ENCODE measurements at regions not wholly inside any gene's neighbourhood (a gene's known extent, or its start where the extent isn't known, plus 50 kb on each side); places are given as distances from the start of the nearest gene placed in this dataset.

- H3K4me1 ChIP-seq (ENCODE audit: control insufficient read depth in 2 of 2, insufficient read depth in 2 of 2, low read length in 2 of 2), result no peaks in the 10 kb centered on the region
- H3K27ac ChIP-seq (ENCODE audit: low read depth in 1 of 2, low read length in 1 of 2), result no peak overlapping the region
- no peaks in the 10 kb centered on the region for H3K27me3 ChIP-seq (ENCODE audit: control insufficient read depth in 2 of 2, insufficient read depth in 1 of 2, low read length in 1 of 2)
- WGBS, result 91% methylated on average over 4 of the region's 4 CpGs
- H3K9me3 ChIP-seq (ENCODE audit: control insufficient read depth in 2 of 2, insufficient read depth in 1 of 2, low read length in 1 of 2), result peaks cover 0 to 4% of the 10 kb centered on the region in 2 donors
- H3K36me3 ChIP-seq (ENCODE audit: control insufficient read depth in 2 of 2, insufficient read depth in 2 of 2, low read length in 1 of 2), result no peaks in the 10 kb centered on the region
- no peak overlapping the region for H3K4me3 ChIP-seq (ENCODE audit: low read length in 2 of 2)
- DNase-seq (ENCODE audit: low read depth in 6 of 9, low spot score in 9 of 9), result no peak
These were observed 1249.6 kb downstream of the CNTNAP5 start for GRCh38 chr2:125274718-125275117.

GRCh38 chr2:125280265-125280664, 1255.2 kb downstream of the CNTNAP5 start:
- H3K4me3 ChIP-seq (ENCODE audit: low read length in 2 of 2), result no peak overlapping the region
- H3K36me3 ChIP-seq (ENCODE audit: control insufficient read depth in 2 of 2, insufficient read depth in 2 of 2, low read length in 1 of 2), result no peaks in the 10 kb centered on the region
- H3K9me3 ChIP-seq (ENCODE audit: control insufficient read depth in 2 of 2, insufficient read depth in 1 of 2, low read length in 1 of 2), result peaks cover 0 to 4% of the 10 kb centered on the region in 2 donors
- no peaks in the 10 kb centered on the region for H3K27me3 ChIP-seq (ENCODE audit: control insufficient read depth in 2 of 2, insufficient read depth in 1 of 2, low read length in 1 of 2)
- WGBS, result 76% methylated on average over 2 of the region's 2 CpGs
- H3K4me1 ChIP-seq (ENCODE audit: control insufficient read depth in 2 of 2, insufficient read depth in 2 of 2, low read length in 2 of 2), result no peaks in the 10 kb centered on the region
- DNase-seq (ENCODE audit: low read depth in 6 of 9, low spot score in 9 of 9), result no peak
- no peak overlapping the region for H3K27ac ChIP-seq (ENCODE audit: low read depth in 1 of 2, low read length in 1 of 2)

GRCh38 chr2:125281242-125281641, 1256.2 kb downstream of the CNTNAP5 start:
- 91% methylated on average over 1 of the region's 1 CpG for WGBS

GRCh38 chr2:125296742-125297141, 1271.7 kb downstream of the CNTNAP5 start:
- H3K27me3 ChIP-seq (ENCODE audit: control insufficient read depth in 2 of 2, insufficient read depth in 1 of 2, low read length in 1 of 2), result no peaks in the 10 kb centered on the region
- peaks cover 0 to 10% of the 10 kb centered on the region in 2 donors for H3K9me3 ChIP-seq (ENCODE audit: control insufficient read depth in 2 of 2, insufficient read depth in 1 of 2, low read length in 1 of 2)
- H3K36me3 ChIP-seq (ENCODE audit: control insufficient read depth in 2 of 2, insufficient read depth in 2 of 2, low read length in 1 of 2), result no peaks in the 10 kb centered on the region
- 76% methylated on average over 5 of the region's 5 CpGs for WGBS
- H3K27ac ChIP-seq (ENCODE audit: low read depth in 1 of 2, low read length in 1 of 2), result no peak overlapping the region
- H3K4me3 ChIP-seq (ENCODE audit: low read length in 2 of 2), result no peak overlapping the region
- H3K4me1 ChIP-seq (ENCODE audit: control insufficient read depth in 2 of 2, insufficient read depth in 2 of 2, low read length in 2 of 2), result no peaks in the 10 kb centered on the region
- DNase-seq (ENCODE audit: low read depth in 6 of 9, low spot score in 9 of 9), result no peak

More at GRCh38 chr2:125281242-125281641, 1256.2 kb downstream of the CNTNAP5 start:
- Histone ChIP-seq H3K27ac (ENCODE audit: low read depth in 1 of 2, low read length in 1 of 2) (no peak overlapping the region), H3K4me1 (ENCODE audit: control insufficient read depth in 2 of 2, insufficient read depth in 2 of 2, low read length in 2 of 2) (no peaks in the 10 kb centered on the region), H3K4me3 (ENCODE audit: low read length in 2 of 2) (no peak overlapping the region), H3K36me3 (ENCODE audit: control insufficient read depth in 2 of 2, insufficient read depth in 2 of 2, low read length in 1 of 2) (no peaks in the 10 kb centered on the region), H3K9me3 (ENCODE audit: control insufficient read depth in 2 of 2, insufficient read depth in 1 of 2, low read length in 1 of 2) (peaks cover 0 to 4% of the 10 kb centered on the region in 2 donors), H3K27me3 (ENCODE audit: control insufficient read depth in 2 of 2, insufficient read depth in 1 of 2, low read length in 1 of 2) (no peaks in the 10 kb centered on the region)
- no peak for DNase-seq (ENCODE audit: low read depth in 6 of 9, low spot score in 9 of 9)

GRCh38 chr2:125310657-125311364, 1285.7 kb downstream of the CNTNAP5 start:
- no peak overlapping the region for H3K27ac ChIP-seq (ENCODE audit: low read depth in 1 of 2, low read length in 1 of 2)
- no peaks in the 10 kb centered on the region for H3K27me3 ChIP-seq (ENCODE audit: control insufficient read depth in 2 of 2, insufficient read depth in 1 of 2, low read length in 1 of 2)
- 89% methylated on average over 6 of the region's 6 CpGs for WGBS
- H3K4me3 ChIP-seq (ENCODE audit: low read length in 2 of 2), result no peak overlapping the region
- H3K4me1 ChIP-seq (ENCODE audit: control insufficient read depth in 2 of 2, insufficient read depth in 2 of 2, low read length in 2 of 2), result no peaks in the 10 kb centered on the region
- no peak for DNase-seq (ENCODE audit: low read depth in 6 of 9, low spot score in 9 of 9)
- peaks cover 0 to 14% of the 10 kb centered on the region in 2 donors for H3K9me3 ChIP-seq (ENCODE audit: control insufficient read depth in 2 of 2, insufficient read depth in 1 of 2, low read length in 1 of 2)
- no peaks in the 10 kb centered on the region for H3K36me3 ChIP-seq (ENCODE audit: control insufficient read depth in 2 of 2, insufficient read depth in 2 of 2, low read length in 1 of 2)

- WGBS, result 97% methylated on average over 17 of the region's 17 CpGs
- no peak for DNase-seq (ENCODE audit: low read depth in 6 of 9, low spot score in 9 of 9)
- peaks cover 0 to 17% of the 10 kb centered on the region in 2 donors for H3K9me3 ChIP-seq (ENCODE audit: control insufficient read depth in 2 of 2, insufficient read depth in 1 of 2, low read length in 1 of 2)
- no peaks in the 10 kb centered on the region for H3K4me1 ChIP-seq (ENCODE audit: control insufficient read depth in 2 of 2, insufficient read depth in 2 of 2, low read length in 2 of 2)
- no peak overlapping the region for H3K4me3 ChIP-seq (ENCODE audit: low read length in 2 of 2)
- H3K27me3 ChIP-seq (ENCODE audit: control insufficient read depth in 2 of 2, insufficient read depth in 1 of 2, low read length in 1 of 2), result no peaks in the 10 kb centered on the region
- no peak overlapping the region for H3K27ac ChIP-seq (ENCODE audit: low read depth in 1 of 2, low read length in 1 of 2)
- no peaks in the 10 kb centered on the region for H3K36me3 ChIP-seq (ENCODE audit: control insufficient read depth in 2 of 2, insufficient read depth in 2 of 2, low read length in 1 of 2)
These were observed 1287.3 kb downstream of the CNTNAP5 start for GRCh38 chr2:125312342-125312741.

- Histone ChIP-seq H3K9me3 (ENCODE audit: control insufficient read depth in 2 of 2, insufficient read depth in 1 of 2, low read length in 1 of 2) (peaks cover 0 to 20% of the 10 kb centered on the region in 2 donors), H3K27ac (ENCODE audit: low read depth in 1 of 2, low read length in 1 of 2) (no peak overlapping the region), H3K36me3 (ENCODE audit: control insufficient read depth in 2 of 2, insufficient read depth in 2 of 2, low read length in 1 of 2) (no peaks in the 10 kb centered on the region), H3K4me1 (ENCODE audit: control insufficient read depth in 2 of 2, insufficient read depth in 2 of 2, low read length in 2 of 2) (no peaks in the 10 kb centered on the region), H3K27me3 (ENCODE audit: control insufficient read depth in 2 of 2, insufficient read depth in 1 of 2, low read length in 1 of 2) (no peaks in the 10 kb centered on the region), H3K4me3 (ENCODE audit: low read length in 2 of 2) (no peak overlapping the region)
- no peak for DNase-seq (ENCODE audit: low read depth in 6 of 9, low spot score in 9 of 9)
- WGBS, result 92% methylated on average over 1 of the region's 1 CpG
These were observed 1288.7 kb downstream of the CNTNAP5 start for GRCh38 chr2:125313806-125314205.

GRCh38 chr2:125318740-125319139, 1293.7 kb downstream of the CNTNAP5 start:
- H3K27me3 ChIP-seq (ENCODE audit: control insufficient read depth in 2 of 2, insufficient read depth in 1 of 2, low read length in 1 of 2), result no peaks in the 10 kb centered on the region
- no peak for DNase-seq (ENCODE audit: low read depth in 6 of 9, low spot score in 9 of 9)
- H3K27ac ChIP-seq (ENCODE audit: low read depth in 1 of 2, low read length in 1 of 2), result no peak overlapping the region
- no peaks in the 10 kb centered on the region for H3K36me3 ChIP-seq (ENCODE audit: control insufficient read depth in 2 of 2, insufficient read depth in 2 of 2, low read length in 1 of 2)
- no peaks in the 10 kb centered on the region for H3K4me1 ChIP-seq (ENCODE audit: control insufficient read depth in 2 of 2, insufficient read depth in 2 of 2, low read length in 2 of 2)
- 91% methylated on average over 2 of the region's 2 CpGs for WGBS
- H3K4me3 ChIP-seq (ENCODE audit: low read length in 2 of 2), result no peak overlapping the region
- peaks cover 0 to 14% of the 10 kb centered on the region in 2 donors for H3K9me3 ChIP-seq (ENCODE audit: control insufficient read depth in 2 of 2, insufficient read depth in 1 of 2, low read length in 1 of 2)

- Histone ChIP-seq H3K4me1 (ENCODE audit: control insufficient read depth in 2 of 2, insufficient read depth in 2 of 2, low read length in 2 of 2) (no peaks in the 10 kb centered on the region), H3K4me3 (ENCODE audit: low read length in 2 of 2) (no peak overlapping the region), H3K27ac (ENCODE audit: low read depth in 1 of 2, low read length in 1 of 2) (no peak overlapping the region), H3K9me3 (ENCODE audit: control insufficient read depth in 2 of 2, insufficient read depth in 1 of 2, low read length in 1 of 2) (peaks cover 0 to under 1% of the 10 kb centered on the region in 2 donors), H3K36me3 (ENCODE audit: control insufficient read depth in 2 of 2, insufficient read depth in 2 of 2, low read length in 1 of 2) (no peaks in the 10 kb centered on the region), H3K27me3 (ENCODE audit: control insufficient read depth in 2 of 2, insufficient read depth in 1 of 2, low read length in 1 of 2) (no peaks in the 10 kb centered on the region)
- DNase-seq (ENCODE audit: low read depth in 6 of 9, low spot score in 9 of 9), result no peak
These were observed 1299.2 kb downstream of the CNTNAP5 start for GRCh38 chr2:125324273-125324672.

Data from thymus (tissue), 11 donors.